GM19351 (cell line): ENCODE measurements at regions not wholly inside any gene's neighbourhood (a gene's known extent, or its start where the extent isn't known, plus 50 kb on each side); places are given as distances from the start of the nearest gene placed in this dataset.
"Not testable (repeated sequence)": the region's sequence is repeated elsewhere in the genome, so short reads cannot be mapped to it uniquely, and the experiment has no call there.

Source experiments
- ATAC-seq: cut with Tn5 transposase; IDR thresholded peaks from one replicate; pipeline ENCODE4 v1.9.1; 2021; ENCODE audit warnings: mild to moderate bottlenecking, moderate library complexity; ENCODE audit not compliant: unreplicated experiment

- not testable (repeated sequence) for ATAC-seq
Observed at GRCh38 chr1:222470252-222470805, 77.6 kb downstream of the HHIPL2 start.

GRCh38 chr1:222466150-222466865, 81.6 kb downstream of the HHIPL2 start:
- no peak for ATAC-seq

GRCh38 chr1:222465211-222466041, 82.5 kb downstream of the HHIPL2 start:
- ATAC-seq = peak; percentile 86

DNA sequence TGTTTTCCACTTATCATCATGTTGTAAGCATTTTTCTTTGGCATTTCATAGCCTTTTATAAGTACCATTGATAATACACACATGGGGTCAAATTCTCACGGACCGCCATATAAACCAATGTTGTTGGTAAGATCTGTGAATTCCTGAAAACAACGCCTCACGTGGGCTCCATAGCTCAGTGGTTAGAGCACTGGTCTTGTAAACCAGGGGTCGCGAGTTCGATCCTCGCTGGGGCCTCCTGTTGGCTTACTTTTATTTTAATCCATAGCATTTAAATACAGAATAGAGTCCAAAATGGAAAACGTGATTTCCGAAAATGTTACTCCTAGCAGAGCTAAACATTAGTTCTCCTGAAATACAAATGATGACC, 83.1 kb downstream of the HHIPL2 start:
- peak; percentile 26 for ATAC-seq

DNA sequence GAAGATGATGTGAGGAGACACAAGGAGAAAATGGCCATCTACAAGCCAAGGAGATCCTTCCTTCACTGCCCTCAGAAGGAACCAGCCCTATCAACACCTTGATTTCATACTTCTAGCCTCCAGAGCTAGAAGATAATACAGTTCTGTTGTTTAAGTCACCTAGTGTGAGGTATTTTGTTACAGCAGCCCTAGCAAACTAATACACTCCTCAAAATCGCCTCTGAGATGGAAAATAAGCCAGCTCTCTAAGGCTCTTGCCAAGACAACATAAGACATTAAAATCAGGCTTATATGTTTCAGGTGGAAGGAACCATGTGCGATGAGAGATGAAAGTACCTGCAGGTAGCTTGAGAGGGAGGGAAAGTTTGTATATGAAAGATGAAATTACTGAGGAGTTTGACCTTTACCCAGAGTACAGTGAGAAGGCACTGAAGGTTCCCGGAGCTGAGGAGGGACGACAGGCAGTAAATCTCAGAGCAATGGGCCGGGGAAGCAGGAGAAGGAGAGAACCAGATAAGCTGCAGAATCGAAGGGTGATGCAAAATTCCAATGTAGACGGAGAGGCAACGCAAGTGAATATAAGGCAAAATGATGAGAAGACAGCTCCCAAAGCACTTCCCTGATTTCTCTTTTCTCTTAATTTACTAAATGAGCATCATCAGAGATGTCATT, 84.7 kb downstream of the HHIPL2 start:
- ATAC-seq = no peak

- no peak for ATAC-seq
Observed at GRCh38 chr1:222462601-222463000, 85.3 kb downstream of the HHIPL2 start.

DNA sequence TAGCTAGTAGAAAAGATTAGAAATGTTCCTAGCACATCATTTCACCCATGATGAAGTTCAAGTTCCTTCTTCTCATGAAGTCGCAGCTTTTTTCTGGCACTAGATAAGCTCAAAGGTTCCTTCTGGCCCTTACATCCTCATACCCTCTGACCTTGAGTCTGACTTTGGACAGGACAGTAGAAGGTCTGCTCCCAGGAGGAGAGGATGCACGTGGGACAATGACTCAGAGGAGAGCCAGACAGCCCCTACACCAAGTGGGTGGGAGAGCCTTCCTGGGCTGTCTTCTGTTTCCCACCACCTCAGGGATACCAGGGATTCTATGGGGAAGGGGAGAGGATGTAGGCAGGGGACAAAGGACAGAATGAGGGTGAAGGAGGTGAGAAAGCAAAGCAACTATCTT, 86.0 kb downstream of the HHIPL2 start:
- ATAC-seq = no peak

DNA sequence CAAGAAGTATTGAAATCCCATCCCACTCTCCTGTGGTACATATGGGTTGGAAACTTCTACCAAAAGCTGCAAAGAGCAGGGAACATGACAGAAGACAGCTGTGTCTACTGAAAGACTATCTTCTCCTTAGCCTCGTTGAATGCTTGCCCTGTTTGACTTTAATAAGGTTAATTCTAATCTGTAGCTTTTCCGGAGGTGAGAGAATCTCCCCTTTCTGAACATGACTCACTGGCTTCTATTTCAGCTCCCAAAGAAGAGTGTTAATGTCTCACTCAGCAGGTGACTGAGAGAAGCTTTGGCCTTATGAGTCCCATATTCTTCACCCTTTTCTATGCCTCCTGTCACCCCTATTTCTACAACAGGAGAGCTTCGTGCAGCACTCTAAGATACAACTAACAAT, 88.3 kb downstream of the HHIPL2 start:
- no peak for ATAC-seq

DNA sequence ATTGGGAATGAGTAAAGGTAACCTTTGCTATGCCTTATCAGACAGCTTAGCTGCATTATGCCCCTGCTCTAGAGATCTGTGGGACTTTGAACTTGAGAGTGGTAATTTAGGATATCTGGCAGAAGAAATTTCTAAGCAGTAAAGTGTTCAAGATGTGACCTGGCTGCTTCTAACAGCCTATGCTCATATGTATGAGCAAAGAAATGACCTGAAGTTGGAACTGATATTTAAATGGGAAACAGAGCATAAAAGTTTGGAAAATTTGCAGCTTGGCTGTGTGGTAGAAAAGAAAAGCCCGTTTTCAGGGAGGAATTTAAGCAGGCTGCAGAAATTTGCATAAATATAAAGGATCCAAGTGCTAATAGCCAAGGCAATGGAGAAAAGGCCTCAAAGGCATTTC, 90.4 kb downstream of the HHIPL2 start:
- no peak for ATAC-seq

DNA sequence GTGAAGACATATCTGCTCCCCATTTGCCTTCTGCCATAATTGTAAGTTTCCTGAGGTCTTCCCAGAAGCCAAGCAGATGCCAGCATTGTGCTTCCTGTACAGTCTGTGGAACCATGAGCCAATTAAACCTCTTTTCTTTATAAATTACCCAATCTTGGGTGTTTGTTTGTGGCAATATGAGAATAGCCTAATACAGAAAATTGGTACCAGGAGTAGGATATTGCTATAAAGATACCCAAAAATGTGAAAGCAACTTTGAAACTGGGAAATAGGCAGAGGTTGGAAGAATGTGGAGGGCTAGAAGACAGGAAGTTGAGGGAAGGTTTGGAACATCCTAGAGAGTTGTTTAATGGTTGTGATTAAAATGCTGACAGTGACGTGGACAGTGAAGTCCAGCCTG, 90.8 kb downstream of the HHIPL2 start:
- ATAC-seq = no peak

GRCh38 chr1:222455188-222455879, 92.6 kb downstream of the HHIPL2 start:
- ATAC-seq = peak; percentile 97

DNA sequence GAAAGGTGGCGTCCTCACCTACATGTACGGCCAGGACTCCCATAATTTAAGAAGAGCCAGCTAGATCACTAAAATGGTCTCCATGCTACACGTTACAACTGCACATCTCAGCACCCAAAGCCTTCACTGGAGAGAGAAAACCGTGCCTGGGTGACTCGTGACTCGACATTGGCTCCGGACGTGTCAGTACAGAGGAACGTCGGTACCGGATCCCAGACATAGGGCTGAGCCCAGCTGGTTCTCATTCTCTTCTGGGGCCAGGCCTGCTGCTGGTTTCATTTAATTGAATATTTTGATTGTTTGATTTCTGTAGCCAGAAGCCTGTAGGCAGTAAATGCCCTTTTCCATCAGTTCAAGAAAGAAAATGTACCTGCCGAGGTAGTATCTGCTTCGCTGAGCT, 93.1 kb downstream of the HHIPL2 start:
- ATAC-seq = no peak

GRCh38 chr1:222454186-222454585, 93.7 kb downstream of the HHIPL2 start:
- no peak for ATAC-seq

GRCh38 chr1:222452031-222452430, 95.9 kb downstream of the HHIPL2 start:
- ATAC-seq = no peak

DNA sequence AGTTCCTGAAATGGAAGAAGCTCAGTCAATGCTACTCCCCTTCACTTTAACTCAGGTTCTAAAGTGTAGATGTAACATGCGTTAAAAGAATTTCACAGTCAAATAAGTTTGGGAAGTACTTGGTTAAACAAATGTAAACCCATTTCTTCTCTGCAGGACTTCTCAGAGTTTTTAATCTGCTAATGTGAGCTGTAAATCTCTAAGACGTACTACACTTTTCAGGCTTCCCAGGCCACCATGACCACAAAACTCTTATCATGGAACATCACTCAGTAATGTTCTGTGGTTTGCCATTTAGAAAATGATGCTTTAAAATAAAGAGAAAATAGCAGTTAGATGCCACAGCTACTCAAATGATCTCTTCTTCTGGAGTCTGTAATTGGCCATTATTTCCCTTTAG, 104.3 kb downstream of the HHIPL2 start:
- no peak for ATAC-seq

- ATAC-seq = no peak
Observed at GRCh38 chr1:222441066-222441465, 106.8 kb downstream of the HHIPL2 start.

GRCh38 chr1:222424826-222425225, 123.1 kb downstream of the HHIPL2 start:
- no peak for ATAC-seq

DNA sequence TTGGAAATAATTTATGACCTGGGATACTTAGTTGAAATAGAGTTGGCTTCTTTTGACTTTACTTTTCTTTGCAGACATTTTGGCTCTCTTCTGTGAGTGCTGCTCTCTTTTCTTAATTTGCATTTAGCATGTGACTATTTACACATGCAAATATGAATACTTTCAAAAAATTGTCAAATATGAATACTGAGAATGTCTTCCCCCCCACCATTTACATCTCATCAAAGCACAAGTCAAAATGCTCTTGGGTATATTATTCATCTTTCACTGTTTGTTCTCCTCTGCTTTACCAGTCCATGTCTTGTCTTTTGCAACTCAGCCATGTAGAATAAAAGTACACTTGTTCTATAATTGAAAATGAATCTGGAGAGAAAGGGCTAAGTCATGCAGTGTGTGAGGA, 126.5 kb downstream of the HHIPL2 start:
- ATAC-seq = no peak

DNA sequence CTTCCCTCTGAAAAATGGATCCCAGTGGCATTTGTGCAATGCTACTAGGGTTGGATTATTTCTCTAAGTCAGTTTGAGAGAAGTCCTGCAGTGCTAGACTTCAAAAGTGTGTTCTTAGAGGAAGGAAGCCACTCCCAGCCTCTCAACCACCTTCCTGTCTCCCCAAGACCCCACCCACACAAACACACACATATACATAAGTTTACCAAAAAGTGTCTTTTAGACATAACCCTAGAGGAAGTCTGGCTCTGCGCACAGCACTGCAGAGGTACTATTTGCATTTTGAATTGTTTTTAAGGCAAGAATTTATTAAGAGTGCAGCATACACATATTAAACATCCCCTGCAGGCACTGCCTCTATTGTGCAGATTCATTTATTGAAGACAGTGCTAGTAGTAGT, 127.3 kb downstream of the HHIPL2 start:
- no peak for ATAC-seq

GRCh38 chr1:222418654-222419053, 129.2 kb downstream of the HHIPL2 start:
- ATAC-seq = no peak

GRCh38 chr1:222417264-222417663, 130.6 kb downstream of the HHIPL2 start:
- peak; percentile 57 for ATAC-seq
